GM03348 (cell line): ENCODE measurements at regions not wholly inside any gene's neighbourhood (a gene's known extent, or its start where the extent isn't known, plus 50 kb on each side); places are given as distances from the start of the nearest gene placed in this dataset.

ENCODE experiments used
- DNase-seq: peaks from one replicate; pipeline ENCODE4 v3.0.0; 2012; ENCODE audit warnings: low spot score

DNA sequence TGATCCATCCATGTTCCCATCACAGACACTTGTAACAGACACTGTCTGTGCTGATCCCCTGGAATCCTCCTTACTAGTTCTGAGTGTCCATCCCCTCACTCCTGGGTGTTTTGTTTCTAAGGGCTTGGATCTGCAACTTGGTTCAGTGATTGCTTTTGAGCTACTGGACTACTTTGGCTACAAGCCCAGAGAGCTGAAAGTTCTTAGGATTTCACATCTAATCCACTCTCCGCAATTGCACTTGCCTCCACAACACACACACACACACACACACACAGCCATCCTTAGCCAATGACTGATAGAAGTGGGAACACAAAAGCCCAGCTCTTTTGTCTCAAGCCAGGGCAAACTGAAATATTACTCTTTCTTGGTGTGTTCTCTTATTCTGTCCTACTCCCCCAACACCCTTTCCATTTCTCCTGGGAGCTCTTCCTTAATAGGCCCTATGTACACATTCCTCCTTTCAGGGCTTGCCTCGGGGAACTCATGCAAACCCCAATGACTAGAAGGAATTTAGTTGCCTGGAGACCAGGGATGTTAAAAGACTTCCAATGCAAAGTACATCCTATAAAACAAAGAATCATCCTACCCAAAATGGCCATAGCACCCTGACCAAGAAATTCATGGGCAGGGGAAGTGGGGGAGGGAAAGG lies 206.1 kb upstream of the UBE2E2 start:
- DNase-seq, result no peak

- no peak for DNase-seq
These were observed 202.8 kb upstream of the UBE2E2 start for GRCh38 chr3:23000371-23000770.

GRCh38 chr3:23002151-23002550 lies 201.0 kb upstream of the UBE2E2 start:
- no peak for DNase-seq

DNA sequence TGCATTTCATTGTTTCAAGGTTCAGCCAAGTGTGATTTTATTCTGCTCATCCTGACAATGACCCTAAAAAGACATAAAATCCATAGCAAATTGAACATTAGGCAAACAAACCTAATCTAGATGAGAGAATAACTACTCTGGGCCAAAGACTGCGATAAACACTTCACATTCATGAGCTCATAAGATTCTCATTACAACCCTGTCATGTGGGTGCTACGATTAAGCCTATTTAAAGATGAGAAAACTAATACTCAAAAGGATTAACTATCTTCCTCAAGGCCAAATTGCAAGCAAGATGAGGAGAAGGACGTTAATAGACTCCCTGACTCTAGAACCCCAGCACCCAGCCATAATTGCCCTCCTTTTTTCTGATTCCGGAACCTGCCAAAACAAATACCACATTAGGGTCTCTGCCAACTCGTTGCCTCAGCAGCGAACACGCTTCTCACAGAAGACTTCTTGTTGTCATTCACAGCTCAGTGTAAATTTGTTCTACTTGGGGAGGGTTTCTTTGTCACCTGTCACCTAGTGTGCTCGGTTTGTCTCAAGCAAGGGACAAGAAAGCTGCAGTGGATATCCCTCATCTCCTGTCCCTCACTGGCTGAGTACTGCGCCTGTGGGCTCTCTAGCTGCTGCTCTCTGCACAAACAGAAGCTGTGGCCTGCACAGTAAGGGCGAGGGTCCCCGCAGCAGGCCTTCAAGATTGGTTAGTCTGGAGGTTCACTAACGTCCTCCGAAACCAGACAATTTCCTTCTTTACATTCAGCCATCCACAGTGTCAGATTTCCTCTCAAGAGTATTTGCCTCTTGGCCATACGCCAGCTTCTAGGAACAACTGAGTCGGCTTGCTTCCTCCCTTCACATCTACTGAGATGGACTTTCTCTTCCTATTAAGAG lies 200.0 kb upstream of the UBE2E2 start:
- DNase-seq, result no peak

DNA sequence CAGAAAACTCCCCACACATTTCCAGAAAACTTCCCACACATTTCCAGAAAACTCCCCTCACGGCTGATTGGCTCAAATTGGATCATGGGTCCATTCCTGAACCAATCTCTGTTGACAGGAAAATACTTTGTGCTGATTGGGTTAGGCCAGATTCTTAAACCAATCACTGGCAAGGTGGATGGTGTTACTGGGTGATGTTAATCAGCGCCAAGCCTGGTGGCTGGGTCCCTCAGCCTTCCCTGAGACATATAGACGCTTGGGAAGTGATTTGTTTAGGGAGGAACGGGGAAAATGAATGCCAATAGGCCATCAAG lies 199.4 kb upstream of the UBE2E2 start:
- DNase-seq, result no peak

DNA sequence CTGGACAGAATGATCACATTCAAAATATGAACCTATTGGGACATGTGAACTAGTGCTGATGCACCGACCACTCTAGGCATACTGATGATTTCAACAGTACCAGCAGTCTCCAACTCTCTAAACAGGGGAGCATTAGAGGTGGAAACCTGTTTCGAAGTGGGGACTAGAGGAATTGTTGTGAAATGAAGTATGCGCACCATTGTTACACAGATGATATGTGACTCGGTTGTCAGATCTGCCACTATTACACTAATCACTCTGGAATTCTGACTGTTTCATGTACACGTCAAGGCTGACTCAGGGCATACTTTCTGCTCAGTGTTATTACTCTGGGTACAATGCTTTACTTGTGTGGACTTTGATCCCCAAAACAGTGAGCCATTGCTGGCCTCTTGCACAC lies 198.2 kb upstream of the UBE2E2 start:
- DNase-seq, result peak; percentile 41

DNA sequence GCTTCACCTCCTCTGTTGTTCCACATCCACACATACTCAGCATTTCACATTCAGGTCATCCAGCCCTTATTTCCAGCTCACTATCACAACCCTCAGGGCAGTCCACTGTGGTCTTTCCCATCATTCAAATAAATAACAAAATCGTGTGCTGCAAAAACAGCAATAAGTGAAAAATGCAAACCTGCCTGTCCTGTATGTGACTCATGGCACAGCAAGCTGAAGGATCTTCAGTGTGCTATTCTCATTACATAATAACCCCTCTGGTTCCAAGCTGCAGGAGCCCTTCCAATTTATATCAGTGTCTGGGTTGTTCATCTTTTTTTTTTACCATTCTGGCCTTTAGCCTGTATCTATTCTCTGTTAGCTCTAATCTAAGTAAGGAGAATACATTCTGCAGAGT lies 185.3 kb upstream of the UBE2E2 start:
- DNase-seq, result peak; percentile 70

DNA sequence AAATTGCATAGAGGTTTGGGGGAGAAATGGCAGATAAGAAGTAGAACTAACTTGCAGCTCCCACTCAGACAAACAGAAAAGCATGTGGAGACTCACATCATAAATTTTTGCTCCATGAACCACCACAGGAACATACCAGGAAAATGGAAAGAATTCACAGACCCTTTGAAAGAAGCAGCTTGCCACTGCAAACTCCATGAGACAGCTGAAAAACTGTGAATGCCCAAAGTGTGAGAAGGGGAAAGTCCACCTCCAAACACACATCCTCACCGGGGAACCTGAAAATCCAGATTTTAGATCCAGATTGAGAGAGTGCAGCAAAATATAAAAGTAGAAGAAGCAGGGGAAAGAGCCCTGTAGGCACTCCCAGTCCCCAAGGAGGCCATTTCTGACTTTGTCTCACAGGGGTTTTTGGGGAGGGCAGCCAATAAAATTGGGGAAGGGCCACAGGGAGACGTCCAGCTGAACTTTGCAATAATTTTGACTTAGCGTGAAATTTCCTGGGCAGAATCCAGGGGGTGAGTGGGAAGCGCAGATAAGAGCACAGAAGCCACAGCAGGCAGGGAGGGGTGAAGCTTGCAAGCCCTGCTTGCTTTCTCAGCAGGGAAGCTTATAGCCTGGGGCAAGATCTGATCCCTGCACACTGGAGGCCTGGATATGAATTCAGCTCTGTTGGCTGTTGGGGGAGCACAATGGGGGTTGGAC lies 183.4 kb upstream of the UBE2E2 start:
- no peak for DNase-seq

DNA sequence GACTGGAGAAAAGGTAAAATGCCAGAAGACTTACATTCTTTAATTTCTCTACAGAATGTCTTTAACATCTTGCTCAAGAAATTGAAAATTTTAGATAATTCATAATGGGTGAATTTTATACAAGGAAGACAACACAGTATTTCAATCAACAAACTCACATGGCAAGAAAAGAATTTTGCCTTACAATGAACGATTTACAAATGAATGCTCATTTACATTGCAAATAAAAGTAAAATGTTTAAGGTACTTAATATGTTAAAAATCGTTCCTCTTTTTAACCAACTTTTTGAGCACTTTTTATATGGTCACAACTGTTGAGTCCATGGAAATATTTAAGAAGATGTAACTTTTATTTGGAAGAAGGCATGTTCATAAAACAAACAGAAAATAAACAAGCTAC lies 174.8 kb upstream of the UBE2E2 start:
- DNase-seq, result no peak

DNA sequence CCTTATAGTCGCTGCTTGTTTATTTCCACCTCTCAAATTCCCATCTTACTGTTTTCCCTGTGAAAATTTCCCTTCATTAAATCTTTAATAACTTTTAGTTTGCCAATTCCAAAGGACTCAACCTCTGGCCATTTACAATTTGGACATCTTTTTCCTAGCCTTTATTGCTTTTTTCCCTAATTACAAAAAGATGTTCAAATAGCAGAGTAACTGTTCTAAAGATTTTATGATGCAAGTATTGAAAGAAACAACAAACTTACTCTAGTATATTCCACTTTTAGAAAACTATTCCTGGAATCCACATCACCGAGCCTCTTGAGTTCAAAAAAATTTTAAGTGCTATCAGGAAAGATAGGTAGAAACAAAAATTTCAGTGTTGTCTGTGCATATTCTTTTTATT lies 174.1 kb upstream of the UBE2E2 start:
- no peak for DNase-seq

GRCh38 chr3:23035927-23036640 lies 167.0 kb upstream of the UBE2E2 start:
- DNase-seq, result no peak

DNA sequence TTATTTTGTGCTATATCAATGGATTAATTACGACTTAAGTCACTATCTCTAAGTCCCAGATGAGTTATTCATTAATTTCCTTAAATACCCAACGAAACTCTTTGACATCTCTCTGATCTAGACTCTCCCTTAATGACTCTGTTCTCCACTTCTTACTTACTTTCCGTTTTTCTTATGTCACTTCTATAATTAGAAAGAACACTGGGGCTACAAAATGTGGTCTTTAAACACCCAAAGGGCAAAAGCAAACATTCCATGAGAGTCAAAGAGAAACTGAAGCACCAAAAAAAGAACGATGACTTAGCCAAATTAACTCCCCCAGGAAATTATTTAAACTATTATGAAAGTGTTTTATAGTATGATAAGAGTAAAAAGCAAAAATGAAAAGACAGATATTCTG lies 166.4 kb upstream of the UBE2E2 start:
- DNase-seq, result no peak

DNA sequence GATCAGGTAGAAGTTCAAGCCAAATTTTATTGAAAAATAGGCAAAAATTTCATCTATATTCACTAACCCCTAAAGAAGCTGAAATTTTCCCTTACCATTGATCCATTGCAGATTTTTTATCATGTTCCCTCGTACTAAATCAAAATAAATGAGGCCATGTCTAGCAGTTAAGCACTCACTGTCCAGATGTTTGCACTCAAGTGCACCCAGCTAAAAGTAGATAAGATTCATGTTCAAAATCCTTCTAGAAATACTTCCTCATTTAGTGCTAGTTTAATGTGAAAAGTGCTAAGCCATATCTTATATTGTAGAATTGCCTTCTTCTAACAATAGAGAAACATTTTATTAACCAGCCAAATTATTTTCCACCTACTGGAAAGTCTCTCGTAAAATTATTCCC lies 164.7 kb upstream of the UBE2E2 start:
- DNase-seq, result no peak

GRCh38 chr3:23041918-23042696 lies 161.0 kb upstream of the UBE2E2 start:
- DNase-seq, result peak; percentile 55

GRCh38 chr3:23044463-23044862 lies 158.7 kb upstream of the UBE2E2 start:
- DNase-seq, result no peak

DNA sequence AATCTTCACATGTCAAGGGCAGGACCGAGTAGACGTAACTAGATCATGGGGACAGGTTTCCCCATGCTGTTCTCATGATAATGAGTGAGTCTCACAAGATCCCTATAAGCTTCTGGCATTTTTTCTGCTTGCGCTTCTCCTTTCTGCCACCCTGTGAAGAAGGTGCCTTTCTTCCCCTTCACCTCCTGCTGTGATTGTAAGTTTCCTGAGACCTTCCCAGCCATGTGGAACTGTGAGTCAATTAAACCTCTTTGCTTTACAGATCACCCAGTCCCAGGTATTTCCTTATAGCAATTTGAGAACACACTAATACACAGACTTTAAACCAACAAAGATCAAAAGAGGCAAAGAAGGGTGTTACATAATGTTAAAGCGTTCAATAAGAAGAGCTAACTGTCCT lies 156.6 kb upstream of the UBE2E2 start:
- no peak for DNase-seq

- no peak for DNase-seq
These were observed 151.6 kb upstream of the UBE2E2 start for GRCh38 chr3:23051240-23052140.

GRCh38 chr3:23052208-23052607 lies 150.9 kb upstream of the UBE2E2 start:
- no peak for DNase-seq

- DNase-seq, result no peak
These were observed 150.5 kb upstream of the UBE2E2 start for GRCh38 chr3:23052620-23053019.

GRCh38 chr3:23055733-23056376 lies 147.3 kb upstream of the UBE2E2 start:
- DNase-seq, result peak; percentile 75
